ENCODE measurements at regions not wholly inside any gene's neighbourhood (a gene's known extent, or its start where the extent isn't known, plus 50 kb on each side); places are given as distances from the start of the nearest gene placed in this dataset.

GRCh38 chr7:54080971-54081370 is 461.2 kb upstream of the VSTM2A start:
- intact Hi-C loops (cut with DNase I): no loop called here
- Histone ChIP-seq H3K27me3 (no peaks in the 10 kb centered on the region), H3K4me1 (no peaks in the 10 kb centered on the region), H3K27ac (no peak overlapping the region), H3K9me3 (no peaks in the 10 kb centered on the region), H3K36me3 (no peaks in the 10 kb centered on the region), H3K4me3 (no peak overlapping the region)
- WGBS, 2 donors: 42 to 56% methylated on average over 4 of the region's 4 CpGs
- TF ChIP-seq POLR2A (IDR thresholded peaks at IDR 0.05): no peak
- no peak for TF ChIP-seq CTCF (IDR thresholded peaks at IDR 0.05)
- DNase-seq: no peak

- no peaks in the 10 kb centered on the region for H3K9me3 ChIP-seq
- H3K27ac ChIP-seq: no peak overlapping the region
- H3K4me3 ChIP-seq: no peak overlapping the region
- TF ChIP-seq CTCF (IDR thresholded peaks at IDR 0.05) (no peak), POLR2A (IDR thresholded peaks at IDR 0.05) (no peak)
- intact Hi-C loops (cut with DNase I): no loop called here
- H3K4me1 ChIP-seq: no peaks in the 10 kb centered on the region
- H3K27me3 ChIP-seq: no peaks in the 10 kb centered on the region
- no peak for DNase-seq
- WGBS, 2 donors: 72 to 76% methylated on average over 3 to 4 of the region's 4 CpGs
- H3K36me3 ChIP-seq: no peaks in the 10 kb centered on the region
Measured at GRCh38 chr7:54084340-54084739, 457.8 kb upstream of the VSTM2A start.

GRCh38 chr7:54090652-54091213 is 451.4 kb upstream of the VSTM2A start:
- Histone ChIP-seq H3K9me3 (no peaks in the 10 kb centered on the region), H3K27me3 (no peaks in the 10 kb centered on the region), H3K4me3 (no peak overlapping the region), H3K27ac (no peak overlapping the region), H3K36me3 (no peaks in the 10 kb centered on the region), H3K4me1 (no peaks in the 10 kb centered on the region)
- intact Hi-C loops (cut with DNase I): no loop called here
- TF ChIP-seq POLR2A (IDR thresholded peaks at IDR 0.05): no peak
- no peak for TF ChIP-seq CTCF (IDR thresholded peaks at IDR 0.05)
- 68 to 72% methylated on average over 4 of the region's 4 CpGs for WGBS, 2 donors
- no peak for DNase-seq

- TF ChIP-seq CTCF (IDR thresholded peaks at IDR 0.05) (no peak), POLR2A (IDR thresholded peaks at IDR 0.05) (no peak)
- Histone ChIP-seq H3K36me3 (no peaks in the 10 kb centered on the region), H3K27ac (no peak overlapping the region), H3K9me3 (no peaks in the 10 kb centered on the region), H3K27me3 (no peaks in the 10 kb centered on the region), H3K4me3 (no peak overlapping the region), H3K4me1 (no peaks in the 10 kb centered on the region)
- DNase-seq: no peak
- intact Hi-C loops (cut with DNase I): no loop called here
- 48 to 82% methylated on average over 5 to 6 of the region's 6 CpGs for WGBS, 2 donors
Measured at GRCh38 chr7:54091322-54091721, 450.9 kb upstream of the VSTM2A start.

GRCh38 chr7:54097886-54098285 is 444.3 kb upstream of the VSTM2A start:
- 74 to 86% methylated on average over 1 of the region's 1 CpG for WGBS, 2 donors
- intact Hi-C loops (cut with DNase I): no loop called here

More at GRCh38 chr7:54097886-54098285, 444.3 kb upstream of the VSTM2A start:
- no peak for TF ChIP-seq POLR2A (IDR thresholded peaks at IDR 0.05)
- no peak for TF ChIP-seq CTCF (IDR thresholded peaks at IDR 0.05)
- no peak for DNase-seq
- H3K27me3 ChIP-seq: no peaks in the 10 kb centered on the region
- no peak overlapping the region for H3K4me3 ChIP-seq
- H3K4me1 ChIP-seq: no peaks in the 10 kb centered on the region
- no peaks in the 10 kb centered on the region for H3K9me3 ChIP-seq
- H3K36me3 ChIP-seq: no peaks in the 10 kb centered on the region
- H3K27ac ChIP-seq: no peak overlapping the region
